ENCODE measurements at regions not wholly inside any gene's neighbourhood (a gene's known extent, or its start where the extent isn't known, plus 50 kb on each side); places are given as distances from the start of the nearest gene placed in this dataset.

DNA sequence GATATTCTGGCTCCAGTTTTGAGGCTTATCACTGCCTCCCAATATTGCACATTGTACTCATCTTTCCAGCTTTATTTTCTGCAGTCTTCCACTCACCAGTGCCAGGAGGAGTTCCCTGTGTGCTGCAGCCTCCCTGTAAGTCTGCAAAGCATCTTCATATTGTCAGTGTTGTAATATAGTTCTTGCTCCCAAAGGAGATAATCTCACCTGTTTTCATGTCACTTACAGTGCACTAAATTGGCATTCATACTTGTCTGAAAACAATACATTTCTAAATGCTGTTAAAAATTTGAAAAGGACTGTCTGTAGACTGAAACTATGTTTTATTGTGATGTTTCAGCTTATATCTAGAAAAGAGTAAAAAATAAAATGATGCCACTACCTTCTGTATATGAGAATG is 146.8 kb upstream of the TMTC1 start:
- no peak overlapping the region for H3K9ac ChIP-seq (ENCODE audit: insufficient read depth, low read length, poor library complexity, severe bottlenecking)
- no peaks in the 10 kb centered on the region for H3K4me1 Mint-ChIP-seq
- H3K79me2 ChIP-seq (ENCODE audit: insufficient read depth, low read length) = no peaks in the 10 kb centered on the region
- no peak for DNase-seq
- H4K20me1 ChIP-seq (ENCODE audit: insufficient read depth, low read length) = no peaks in the 10 kb centered on the region
- no peak overlapping the region for H3K4me2 ChIP-seq (replicated peaks; ENCODE audit: extremely low read depth, low read length, poor library complexity, severe bottlenecking)
- no peak overlapping the region for H3K4me3 Mint-ChIP-seq
- H3K27me3 ChIP-seq (ENCODE audit: control insufficient read depth in 2 of 2, insufficient read depth in 2 of 2, low read length in 2 of 2) = no peaks in the 10 kb centered on the region
- no peaks in the 10 kb centered on the region for H3K36me3 Mint-ChIP-seq
- intact Hi-C loops (cut with micrococcal nuclease) = no loop called here
- no peak overlapping the region for H3K27ac ChIP-seq (ENCODE audit: low read depth in 1 of 2, low read length in 2 of 2)
- peaks cover 0 to 6% (median 2%) of the 10 kb centered on the region in 7 donors for H3K9me3 Mint-ChIP-seq
- peaks cover 0 to 1% (median 0%) of the 10 kb centered on the region in 3 donors for H3K27me3 Mint-ChIP-seq (ENCODE audit: low read depth in 3 of 3)
- TF ChIP-seq, protein P1, sequence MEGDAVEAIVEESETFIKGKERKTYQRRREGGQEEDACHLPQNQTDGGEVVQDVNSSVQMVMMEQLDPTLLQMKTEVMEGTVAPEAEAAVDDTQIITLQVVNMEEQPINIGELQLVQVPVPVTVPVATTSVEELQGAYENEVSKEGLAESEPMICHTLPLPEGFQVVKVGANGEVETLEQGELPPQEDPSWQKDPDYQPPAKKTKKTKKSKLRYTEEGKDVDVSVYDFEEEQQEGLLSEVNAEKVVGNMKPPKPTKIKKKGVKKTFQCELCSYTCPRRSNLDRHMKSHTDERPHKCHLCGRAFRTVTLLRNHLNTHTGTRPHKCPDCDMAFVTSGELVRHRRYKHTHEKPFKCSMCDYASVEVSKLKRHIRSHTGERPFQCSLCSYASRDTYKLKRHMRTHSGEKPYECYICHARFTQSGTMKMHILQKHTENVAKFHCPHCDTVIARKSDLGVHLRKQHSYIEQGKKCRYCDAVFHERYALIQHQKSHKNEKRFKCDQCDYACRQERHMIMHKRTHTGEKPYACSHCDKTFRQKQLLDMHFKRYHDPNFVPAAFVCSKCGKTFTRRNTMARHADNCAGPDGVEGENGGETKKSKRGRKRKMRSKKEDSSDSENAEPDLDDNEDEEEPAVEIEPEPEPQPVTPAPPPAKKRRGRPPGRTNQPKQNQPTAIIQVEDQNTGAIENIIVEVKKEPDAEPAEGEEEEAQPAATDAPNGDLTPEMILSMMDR (IDR thresholded peaks at IDR 0.05) = no peak
- no peak overlapping the region for H3K27ac Mint-ChIP-seq
- no peak overlapping the region for H2AFZ ChIP-seq (ENCODE audit: insufficient read depth, low read depth, low read length, poor library complexity, severe bottlenecking)
- H3K4me3 ChIP-seq (replicated peaks in 1 of 3; ENCODE audit: low read depth in 2 of 3, low read length in 3 of 3) = no peak overlapping the region
- no peaks in the 10 kb centered on the region for H3K4me1 ChIP-seq (ENCODE audit: control insufficient read depth in 1 of 2, insufficient read depth in 2 of 2, low read length in 2 of 2)
- no peaks in the 10 kb centered on the region for H3K36me3 ChIP-seq (replicated peaks in 1 of 2; ENCODE audit: control insufficient read depth in 1 of 2, insufficient read depth in 2 of 2, low read length in 2 of 2)
- H3K9me3 ChIP-seq (replicated peaks in 1 of 2; ENCODE audit: control insufficient read depth in 1 of 2, insufficient read depth in 1 of 2, low read length in 2 of 2) = peaks cover 0 to 7% of the 10 kb centered on the region in 2 donors

DNA sequence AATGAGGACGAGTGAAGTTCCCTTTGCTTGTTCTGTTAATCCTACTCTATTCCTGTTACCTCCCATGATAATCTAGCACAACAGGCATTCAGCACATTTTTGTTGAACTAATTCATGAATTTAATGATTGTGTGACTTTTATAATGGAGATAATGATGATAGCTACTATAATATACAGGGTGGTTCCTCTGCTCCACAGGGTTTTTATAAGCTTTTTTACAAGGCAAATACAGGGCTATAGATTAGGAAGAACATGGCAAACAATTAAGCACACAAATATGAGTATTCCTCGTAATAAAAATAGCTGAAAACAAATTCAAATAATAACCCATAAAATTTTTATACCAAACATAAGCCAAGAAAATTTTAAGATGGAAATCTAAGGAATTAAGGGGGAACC is 145.6 kb upstream of the TMTC1 start:
- Mint-ChIP-seq H3K9me3 (peaks cover 0 to 4% (median 2%) of the 10 kb centered on the region in 7 donors), H3K36me3 (no peaks in the 10 kb centered on the region), H3K4me3 (no peak overlapping the region), H3K27ac (no peak overlapping the region), H3K27me3 (ENCODE audit: low read depth in 3 of 3) (peaks cover 0 to 1% (median 0%) of the 10 kb centered on the region in 3 donors), H3K4me1 (no peaks in the 10 kb centered on the region)
- no peaks in the 10 kb centered on the region for H3K4me1 ChIP-seq (ENCODE audit: control insufficient read depth in 1 of 2, insufficient read depth in 2 of 2, low read length in 2 of 2)
- TF ChIP-seq, protein P1 (IDR thresholded peaks at IDR 0.05) = no peak
- WGBS (ENCODE audit: insufficient coverage) = no CpG with 5 or more reads among the region's 2 CpGs
- no peaks in the 10 kb centered on the region for H4K20me1 ChIP-seq (ENCODE audit: insufficient read depth, low read length)
- H3K27me3 ChIP-seq (ENCODE audit: control insufficient read depth in 2 of 2, insufficient read depth in 2 of 2, low read length in 2 of 2) = no peaks in the 10 kb centered on the region
- intact Hi-C loops (cut with micrococcal nuclease) = no loop called here
- no peaks in the 10 kb centered on the region for H3K36me3 ChIP-seq (replicated peaks in 1 of 2; ENCODE audit: control insufficient read depth in 1 of 2, insufficient read depth in 2 of 2, low read length in 2 of 2)
- DNase-seq = no peak
- H3K4me3 ChIP-seq (replicated peaks in 1 of 3; ENCODE audit: low read depth in 2 of 3, low read length in 3 of 3) = no peak overlapping the region
- H3K4me2 ChIP-seq (replicated peaks; ENCODE audit: extremely low read depth, low read length, poor library complexity, severe bottlenecking) = no peak overlapping the region
- no peak overlapping the region for H3K27ac ChIP-seq (ENCODE audit: low read depth in 1 of 2, low read length in 2 of 2)
- H3K9me3 ChIP-seq (replicated peaks in 1 of 2; ENCODE audit: control insufficient read depth in 1 of 2, insufficient read depth in 1 of 2, low read length in 2 of 2) = no peaks in the 10 kb centered on the region
- no peak overlapping the region for H3K9ac ChIP-seq (ENCODE audit: insufficient read depth, low read length, poor library complexity, severe bottlenecking)
- H2AFZ ChIP-seq (ENCODE audit: insufficient read depth, low read depth, low read length, poor library complexity, severe bottlenecking) = no peak overlapping the region
- no peaks in the 10 kb centered on the region for H3K79me2 ChIP-seq (ENCODE audit: insufficient read depth, low read length)
